ENCODE measurements at regions not wholly inside any gene's neighbourhood (a gene's known extent, or its start where the extent isn't known, plus 50 kb on each side); places are given as distances from the start of the nearest gene placed in this dataset.

GRCh38 chr3:146300768-146301167 is 49.9 kb upstream of the PLSCR4 start:
- H3K79me2 ChIP-seq (ENCODE audit: low read depth): no peaks in the 10 kb centered on the region
- no peaks in the 10 kb centered on the region for H3K4me1 ChIP-seq (replicated peaks; ENCODE audit: insufficient read depth)
- no peak overlapping the region for H2AFZ ChIP-seq
- H3K4me3 ChIP-seq: no peak overlapping the region
- H3K9me3 ChIP-seq (ENCODE audit: insufficient read depth, low read depth): no peaks in the 10 kb centered on the region
- H3K9me2 ChIP-seq (ENCODE audit: insufficient read depth): 0 out of 2 replicates have a peak, but pooled peaks cover 6% of the 10 kb centered on the region
- no peaks in the 10 kb centered on the region for H3K27me3 ChIP-seq (ENCODE audit: insufficient read depth, low read depth)
- intact Hi-C loops (cut with micrococcal nuclease; ENCODE audit: unreplicated experiment): no loop called here
- ChIA-PET CTCF (no interaction called here), POLR2A (ENCODE audit: unreplicated experiment) (no interaction called here)
- no peak overlapping the region for H3K27ac ChIP-seq
- BruUV-seq (replicated peaks): no TSS peak
- no peaks in the 10 kb centered on the region for H4K20me1 ChIP-seq (ENCODE audit: insufficient read depth)
- TF ChIP-seq EZH2 (IDR thresholded peaks at IDR 0.05; ENCODE audit: low read depth) (no peak), CTCF (conservative IDR thresholded peaks at IDR 0.05) (no peak)
- no peaks in the 10 kb centered on the region for H3F3A ChIP-seq (ENCODE audit: insufficient read depth, low read depth)
- no peak for DNase-seq
- H3K36me3 ChIP-seq (ENCODE audit: low read depth): no peaks in the 10 kb centered on the region
- no peak overlapping the region for H3K4me2 ChIP-seq

Data from PC-9 (cell line).